IMR-90 (cell line): ENCODE measurements at regions not wholly inside any gene's neighbourhood (a gene's known extent, or its start where the extent isn't known, plus 50 kb on each side); places are given as distances from the start of the nearest gene placed in this dataset.

ENCODE experiments used
- ATAC-seq: fragments of 200-7000 bp; cut with Tn5 transposase; 2 replicates; pipeline ENCODE4 v1.9.1; 2020; ENCODE audit warnings: low read depth, mild to moderate bottlenecking, moderate library complexity
- BruUV-seq: library from RNA; stranded (reverse); fragments of 400-500 nt; replicated peaks from 2 replicates; lab custom pipeline; 2021; lab: Mats Ljungman, UMichigan
- CTCF ChIA-PET: fragments of 300-600 bp; formaldehyde crosslinking; extraction: SDS; loops from one replicate; lab custom pipeline; 2021; ENCODE audit warnings: antibody characterized with exemption; lab: Yijun Ruan, JAX
- POLR2A ChIA-PET: fragments of 300-600 bp; sonication (Branson Sonifier 250); formaldehyde crosslinking; loops from one replicate; lab custom pipeline; 2022; ENCODE audit warnings: antibody characterized with exemption; ENCODE audit not compliant: unreplicated experiment; lab: Charles Lee
- DNase-seq: peaks from one replicate; pipeline ENCODE4 v3.0.0; 2013
- H2AFZ ChIP-seq: replicated peaks from 2 replicates; pipeline ENCODE3; 2013; ENCODE audit warnings: low read length, mild to moderate bottlenecking; ENCODE audit not compliant: poor library complexity
- H2AK5ac ChIP-seq: 2 replicates; pipeline ENCODE4 v1.6.1; 2013; ENCODE audit warnings: low read depth, low read length, inconsistent platforms
- H2AK9ac ChIP-seq: replicated peaks from 2 replicates; pipeline ENCODE3; 2013; ENCODE audit warnings: mild to moderate bottlenecking, low read depth, low read length, moderate library complexity; ENCODE audit not compliant: poor library complexity
- H2BK120ac ChIP-seq: 2 replicates; pipeline ENCODE4 v1.6.1; 2013; ENCODE audit warnings: low read depth, low read length, inconsistent platforms
- H2BK15ac ChIP-seq: 3 replicates; pipeline ENCODE4 v1.6.1; 2013; ENCODE audit warnings: low read depth, low read length, inconsistent platforms
- H2BK20ac ChIP-seq: 2 replicates; pipeline ENCODE4 v1.6.1; 2013; ENCODE audit warnings: low read depth, mild to moderate bottlenecking, inconsistent platforms, low read length, moderate library complexity
- H2BK5ac ChIP-seq: 2 replicates; pipeline ENCODE4 v1.6.1; 2013; ENCODE audit warnings: mild to moderate bottlenecking, low read depth, low read length, inconsistent platforms; ENCODE audit not compliant: poor library complexity, severe bottlenecking
- H3K14ac ChIP-seq: replicated peaks from 2 replicates; pipeline ENCODE4 v1.6.1; 2013; ENCODE audit warnings: low read depth, low read length, inconsistent platforms
- H3K18ac ChIP-seq: 2 replicates; pipeline ENCODE4 v1.6.1; 2013; ENCODE audit warnings: low read depth, low read length, control low read depth
- H3K23ac ChIP-seq: 2 replicates; pipeline ENCODE4 v1.6.1; 2013; ENCODE audit warnings: low read depth, low read length, inconsistent platforms
- H3K27ac ChIP-seq: 2 replicates; pipeline ENCODE4 v1.5.1; 2013; ENCODE audit warnings: mild to moderate bottlenecking, control low read depth, low read length; ENCODE audit not compliant: insufficient read depth
- H3K27me3 ChIP-seq: 2 replicates; pipeline ENCODE4 v1.6.1; 2013; ENCODE audit warnings: low read length; ENCODE audit not compliant: control insufficient read depth, insufficient read depth
- H3K36me3 ChIP-seq: 2 replicates; pipeline ENCODE4 v1.6.1; 2013; ENCODE audit warnings: low read length, mixed read lengths; ENCODE audit not compliant: control insufficient read depth, insufficient read depth
- H3K4ac ChIP-seq: 2 replicates; pipeline ENCODE4 v1.6.1; 2013; ENCODE audit warnings: low read depth, low read length, inconsistent platforms
- H3K4me1 ChIP-seq: 2 replicates; pipeline ENCODE4 v1.6.1; 2013; ENCODE audit warnings: low read length, mixed read lengths; ENCODE audit not compliant: control insufficient read depth, insufficient read depth
- H3K4me2 ChIP-seq: 2 replicates; pipeline ENCODE4 v1.6.1; 2013; ENCODE audit warnings: low read depth, mild to moderate bottlenecking, control low read depth, low read length, moderate library complexity
- H3K4me3 ChIP-seq: 2 replicates; pipeline ENCODE4 v1.5.1; 2013; ENCODE audit warnings: low read depth, mild to moderate bottlenecking, control low read depth, low read length, moderate library complexity; ENCODE audit not compliant: insufficient read depth
- H3K56ac ChIP-seq: 2 replicates; pipeline ENCODE4 v1.6.1; 2013; ENCODE audit warnings: low read length, inconsistent platforms; ENCODE audit not compliant: insufficient read depth; ENCODE audit errors: extremely low read depth
- H3K79me1 ChIP-seq, 2 experiments: 2 replicates each; pipeline ENCODE4 v1.6.1; 2013; ENCODE audit warnings: low read length in 2 of 2, inconsistent platforms in 1 of 2, low read depth in 1 of 2
- H3K9ac ChIP-seq: 2 replicates; pipeline ENCODE4 v1.6.1; 2013; ENCODE audit warnings: low read depth, low read length, control low read depth
- H3K9me1 ChIP-seq: 2 replicates; pipeline ENCODE4 v1.6.1; 2013; ENCODE audit warnings: low read length, inconsistent platforms; ENCODE audit not compliant: insufficient read depth
- H3K9me3 ChIP-seq: 2 replicates; pipeline ENCODE4 v1.6.1; 2013; ENCODE audit warnings: low read length; ENCODE audit not compliant: control insufficient read depth, insufficient read depth
- H4K20me1 ChIP-seq: 2 replicates; pipeline ENCODE4 v1.6.1; 2013; ENCODE audit warnings: low read length, inconsistent platforms; ENCODE audit not compliant: insufficient read depth
- H4K5ac ChIP-seq: 2 replicates; pipeline ENCODE4 v1.6.1; 2013; ENCODE audit warnings: mild to moderate bottlenecking, low read depth, low read length, control low read depth
- H4K8ac ChIP-seq, 2 experiments: 2 replicates each; pipeline ENCODE4 v1.6.1; 2013; ENCODE audit warnings: low read depth in 2 of 2, low read length in 2 of 2, control low read depth in 1 of 2, inconsistent platforms in 1 of 2
- H4K91ac ChIP-seq: 2 replicates; pipeline ENCODE4 v1.6.1; 2013; ENCODE audit warnings: low read depth, low read length, inconsistent platforms; ENCODE audit not compliant: insufficient read depth
- CEBPB ChIP-seq: IDR thresholded peaks from 2 replicates; pipeline ENCODE4 v1.6.1; 2012; ENCODE audit warnings: low read depth, low read length, improper control_type of control experiment
- CHD1 ChIP-seq: IDR thresholded peaks from 2 replicates; pipeline ENCODE4 v1.6.1; 2012; ENCODE audit warnings: low read depth, low read length, improper control_type of control experiment
- FOS ChIP-seq: fragments of 150-350 bp; IDR thresholded peaks from 2 replicates; pipeline ENCODE4 v1.6.1; 2016; ENCODE audit warnings: low read depth, low read length
- MAFK ChIP-seq: IDR thresholded peaks from 2 replicates; pipeline ENCODE4 v1.6.1; 2012; ENCODE audit warnings: low read depth, low read length, improper control_type of control experiment
- NFE2L2 ChIP-seq: fragments of 150-350 bp; IDR thresholded peaks from 2 replicates; pipeline ENCODE4 v1.6.1; 2016; ENCODE audit warnings: low read depth, mild to moderate bottlenecking, low read length
- SMC3 ChIP-seq: fragments of 150-350 bp; IDR thresholded peaks from 2 replicates; pipeline ENCODE4 v1.6.1; 2016; ENCODE audit warnings: low read depth, mild to moderate bottlenecking, antibody characterized with exemption, low read length, moderate library complexity
- WGBS, 2 experiments: methylation state at CpG; one replicate each; pipeline versions ENCODE4 v1.1.5 to v1.1.7; 2013; ENCODE audit warnings: missing lambda C conversion rate in 2 of 2; ENCODE audit not compliant: insufficient read length in 1 of 2; ENCODE audit errors: extremely low coverage in 2 of 2; 5-methylcytosine and 5-hydroxymethylcytosine counted together
- dilution Hi-C: fragments of 300-500 bp; cut with HindIII; formaldehyde crosslinking; loops from one replicate; pipeline ENCODE4 v1.14.3; 2018; ENCODE audit warnings: low sequenced_read_pairs; ENCODE audit not compliant: unreplicated experiment
- in situ Hi-C: fragments of 300-500 bp; cut with MboI; formaldehyde crosslinking; loops from 3 replicates; pipeline ENCODE4 v1.14.3; 2019; ENCODE audit warnings: low sequenced_read_pairs, inconsistent platforms, mixed read lengths
- intact Hi-C: fragments of 100-400 bp; cut with micrococcal nuclease; formaldehyde crosslinking; loops from 2 replicates; pipeline ENCODE4 v1.10.0; 2022
- TF ChIP-seq, protein P1 (sequence below): conservative IDR thresholded peaks from 2 replicates; pipeline ENCODE4 v1.5.1; 2012; ENCODE audit warnings: mild to moderate bottlenecking, low read depth, low read length, improper control_type of control experiment

DNA sequence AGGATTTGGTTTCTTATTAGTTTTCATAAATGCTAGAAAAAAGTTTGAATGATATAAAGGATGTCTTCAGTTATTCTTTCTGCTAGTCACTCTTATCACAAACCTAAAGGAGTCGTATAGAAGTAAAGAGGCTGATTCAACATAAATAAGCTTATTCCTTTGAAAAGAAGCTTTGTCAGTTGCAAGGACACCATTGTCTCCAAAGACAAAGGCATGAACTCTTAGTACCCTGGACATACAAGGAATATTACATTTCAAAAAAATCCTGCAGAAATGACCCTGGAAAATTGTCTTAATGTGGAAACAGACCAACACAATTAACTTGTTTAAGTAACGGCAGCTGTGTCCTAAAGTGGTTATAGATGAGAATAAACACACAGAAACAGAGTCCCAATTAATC is 528.0 kb downstream of the CPS1 start:
- H3K18ac ChIP-seq = no peak overlapping the region
- H3K4me2 ChIP-seq = no peak overlapping the region
- H3K4me3 ChIP-seq = no peak overlapping the region
- H3K36me3 ChIP-seq = no peaks in the 10 kb centered on the region
- no peak overlapping the region for H2AK9ac ChIP-seq
- H2AK5ac ChIP-seq = no peak overlapping the region
- no peaks in the 10 kb centered on the region for H3K27me3 ChIP-seq
- no peaks in the 10 kb centered on the region for H3K4me1 ChIP-seq
- POLR2A ChIA-PET = no interaction called here
- WGBS, 2 experiments = no CpG with 5 or more reads among the region's 2 CpGs
- H2BK15ac ChIP-seq = no peak overlapping the region
- no peak overlapping the region for H3K56ac ChIP-seq
- H3K79me1 ChIP-seq = no peaks in the 10 kb centered on the region
- no peak overlapping the region for H3K9ac ChIP-seq
- H2AFZ ChIP-seq = no peak overlapping the region
- H3K14ac ChIP-seq = no peak overlapping the region
- CTCF ChIA-PET = no interaction called here
- intact Hi-C loops = no loop called here
- H4K5ac ChIP-seq = no peak overlapping the region
- H3K23ac ChIP-seq = no peak overlapping the region
- in situ Hi-C loops = no loop called here
- ATAC-seq (no peak), DNase-seq (no peak)
- no peak overlapping the region for H2BK5ac ChIP-seq
- TF ChIP-seq MAFK (no peak), NFE2L2 (no peak), CEBPB (no peak), FOS (no peak), CHD1 (no peak), SMC3 (no peak)
- TF ChIP-seq, protein P1, sequence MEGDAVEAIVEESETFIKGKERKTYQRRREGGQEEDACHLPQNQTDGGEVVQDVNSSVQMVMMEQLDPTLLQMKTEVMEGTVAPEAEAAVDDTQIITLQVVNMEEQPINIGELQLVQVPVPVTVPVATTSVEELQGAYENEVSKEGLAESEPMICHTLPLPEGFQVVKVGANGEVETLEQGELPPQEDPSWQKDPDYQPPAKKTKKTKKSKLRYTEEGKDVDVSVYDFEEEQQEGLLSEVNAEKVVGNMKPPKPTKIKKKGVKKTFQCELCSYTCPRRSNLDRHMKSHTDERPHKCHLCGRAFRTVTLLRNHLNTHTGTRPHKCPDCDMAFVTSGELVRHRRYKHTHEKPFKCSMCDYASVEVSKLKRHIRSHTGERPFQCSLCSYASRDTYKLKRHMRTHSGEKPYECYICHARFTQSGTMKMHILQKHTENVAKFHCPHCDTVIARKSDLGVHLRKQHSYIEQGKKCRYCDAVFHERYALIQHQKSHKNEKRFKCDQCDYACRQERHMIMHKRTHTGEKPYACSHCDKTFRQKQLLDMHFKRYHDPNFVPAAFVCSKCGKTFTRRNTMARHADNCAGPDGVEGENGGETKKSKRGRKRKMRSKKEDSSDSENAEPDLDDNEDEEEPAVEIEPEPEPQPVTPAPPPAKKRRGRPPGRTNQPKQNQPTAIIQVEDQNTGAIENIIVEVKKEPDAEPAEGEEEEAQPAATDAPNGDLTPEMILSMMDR = no peak
- H4K8ac ChIP-seq = no peak overlapping the region
- no peaks in the 10 kb centered on the region for H4K20me1 ChIP-seq
- no peak overlapping the region for H2BK120ac ChIP-seq
- no peak overlapping the region for H3K27ac ChIP-seq
- H2BK20ac ChIP-seq = no peak overlapping the region
- H4K91ac ChIP-seq = no peak overlapping the region
- no TSS peak for BruUV-seq
- H3K9me1 ChIP-seq = no peaks in the 10 kb centered on the region
- no peak overlapping the region for H3K4ac ChIP-seq
- H3K9me3 ChIP-seq = peaks cover 2% of the 10 kb centered on the region; the same call in 1 of the 2 replicates
- dilution Hi-C loops = no loop called here
